Stimulated activated CD4-positive, alpha-beta T cell treated with anti-CD3 and anti-CD28 coated beads, Interleukin-1b, Interleukin-23, amount 100 ng/mL, for 48 hours (primary cell): ENCODE measurements at regions not wholly inside any gene's neighbourhood (a gene's known extent, or its start where the extent isn't known, plus 50 kb on each side); places are given as distances from the start of the nearest gene placed in this dataset.
A peak's percentile ranks its signal among the peaks of the same experiment; 100 is the strongest.

Experiments
- DNase-seq: peaks from one replicate; pipeline ENCODE4 v3.0.0-alpha.2; 2020

- DNase-seq: no peak
These were observed 240.2 kb downstream of the SNX13 start for GRCh38 chr7:17700138-17700537.

DNA sequence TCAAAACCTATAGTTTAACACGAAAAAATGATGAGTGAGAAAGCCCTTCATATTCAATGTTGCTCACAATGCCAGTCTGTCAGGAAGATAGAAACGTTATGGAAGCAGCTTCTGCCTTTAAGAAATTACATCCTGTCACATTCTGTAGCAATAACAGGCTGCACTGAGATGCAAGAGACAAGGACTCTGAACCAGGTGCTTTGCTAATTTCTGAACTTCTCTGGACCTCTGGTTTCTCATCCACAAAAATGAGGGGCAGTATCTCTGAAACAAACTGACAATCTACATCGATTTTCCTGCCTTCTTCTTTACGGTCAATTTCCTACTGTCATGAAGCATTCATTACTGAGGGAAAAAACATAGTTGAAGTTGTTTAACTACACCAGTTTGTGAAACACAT is 234.0 kb downstream of the SNX13 start:
- no peak for DNase-seq

DNA sequence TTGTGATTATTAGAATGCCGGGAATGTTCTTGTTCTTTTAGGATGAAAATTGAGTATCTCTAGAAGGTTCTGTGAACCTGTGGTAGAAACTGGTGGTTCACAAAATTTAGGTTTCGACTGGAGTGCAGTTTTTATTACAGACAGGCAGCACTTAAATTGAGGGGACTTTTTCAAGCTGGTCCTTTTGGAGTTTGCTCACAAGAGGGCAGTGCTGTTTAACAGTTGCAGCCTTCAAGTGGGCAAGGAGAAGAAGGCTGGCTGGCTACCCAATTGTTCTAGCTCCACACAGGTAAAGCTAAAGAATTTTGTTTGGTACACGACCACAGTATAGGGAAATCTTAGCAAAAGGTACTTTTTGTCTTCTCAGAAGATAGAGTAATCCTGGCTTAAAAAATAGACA is 233.6 kb downstream of the SNX13 start:
- DNase-seq: peak; percentile 14

GRCh38 chr7:17709127-17709526 is 231.2 kb downstream of the SNX13 start:
- no peak for DNase-seq

DNA sequence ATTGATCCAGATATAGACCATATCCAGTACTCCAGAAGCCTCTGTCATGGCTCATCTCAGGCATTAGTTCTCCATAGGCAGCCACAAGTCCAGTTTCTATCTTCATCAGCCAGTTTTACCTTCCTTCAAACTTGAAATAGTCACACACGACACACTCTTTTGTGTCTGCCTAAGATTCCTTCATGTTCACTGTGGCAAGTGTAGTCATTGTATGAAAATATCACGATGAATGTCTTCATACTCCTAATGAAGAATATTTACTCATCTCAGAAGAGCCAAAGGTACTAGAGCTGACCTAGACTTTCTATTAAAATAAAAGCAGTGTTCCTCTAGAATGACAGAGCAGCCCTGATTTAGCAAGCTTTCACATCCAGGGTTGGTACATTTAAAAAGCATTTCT is 230.7 kb downstream of the SNX13 start:
- DNase-seq: no peak

GRCh38 chr7:17710312-17710711 is 230.0 kb downstream of the SNX13 start:
- no peak for DNase-seq

DNA sequence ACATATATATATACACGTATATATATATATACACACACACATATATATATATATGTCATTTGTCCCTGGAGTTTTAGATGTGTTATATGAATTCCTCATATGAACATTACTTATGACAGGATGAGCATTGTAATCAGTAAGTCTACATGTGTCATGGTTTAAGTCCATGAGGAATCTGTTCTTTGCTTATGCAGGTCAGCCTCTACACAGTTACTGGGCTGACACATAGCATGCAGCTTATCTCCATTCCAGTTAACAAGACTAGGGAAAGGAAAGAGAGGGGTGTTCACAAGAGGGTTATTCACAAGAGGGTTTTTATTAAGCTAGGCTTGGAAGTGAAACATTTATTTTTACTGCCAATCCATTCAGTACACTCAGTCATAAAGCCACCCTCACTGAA is 226.7 kb downstream of the SNX13 start:
- DNase-seq: no peak

- no peak for DNase-seq
These were observed 223.5 kb downstream of the SNX13 start for GRCh38 chr7:17716816-17717215.

DNA sequence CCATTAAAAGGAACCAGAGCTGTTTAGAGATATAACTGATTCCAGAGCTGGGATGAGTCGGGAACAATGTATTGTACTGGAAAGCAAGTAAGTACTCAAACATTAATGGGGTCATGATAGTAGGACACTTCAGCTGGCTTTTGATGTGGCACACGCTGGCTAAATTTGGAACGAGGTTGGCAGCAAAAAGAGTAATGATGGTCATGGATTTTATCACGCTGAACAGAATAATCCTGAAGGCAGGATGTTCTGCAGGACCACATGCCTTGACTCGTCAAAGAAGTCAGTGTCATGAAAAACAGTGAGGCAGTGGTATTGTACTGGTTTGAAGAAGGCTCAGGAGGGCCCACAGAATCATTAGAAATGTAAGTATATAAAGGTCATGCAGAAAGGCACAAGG is 220.3 kb downstream of the SNX13 start:
- DNase-seq: no peak

GRCh38 chr7:17721736-17722285 is 218.5 kb downstream of the SNX13 start:
- no peak for DNase-seq

DNA sequence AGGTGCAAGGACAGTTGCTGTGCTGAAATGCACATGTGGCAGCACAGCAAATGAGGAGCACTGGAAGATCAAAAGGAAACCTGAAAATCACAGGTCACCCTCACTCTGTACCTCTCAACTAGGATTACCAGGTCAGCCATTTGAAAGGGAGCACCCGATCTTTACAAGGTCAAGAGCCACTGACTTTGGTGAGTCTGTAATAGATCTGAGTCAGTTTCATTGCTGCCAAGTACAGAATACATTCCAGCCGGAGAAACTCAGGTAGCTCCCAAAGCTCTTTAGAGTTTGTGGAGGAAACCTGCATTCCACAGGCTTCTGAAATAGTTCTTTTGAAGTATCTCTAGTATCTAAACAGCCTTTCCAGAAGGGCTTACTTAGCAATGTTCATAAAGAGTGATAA is 217.5 kb downstream of the SNX13 start:
- no peak for DNase-seq

GRCh38 chr7:17725821-17726220 is 214.5 kb downstream of the SNX13 start:
- DNase-seq: no peak

- no peak for DNase-seq
These were observed 208.2 kb downstream of the SNX13 start for GRCh38 chr7:17732083-17732482.
